Lung (tissue), 11 donors: ENCODE measurements at regions not wholly inside any gene's neighbourhood (a gene's known extent, or its start where the extent isn't known, plus 50 kb on each side); places are given as distances from the start of the nearest gene placed in this dataset.

Experiments
- ATAC-seq: fragments of 200-7000 bp; cut with Tn5 transposase; one replicate; pipeline ENCODE4 v1.9.1; 2020; ENCODE audit warnings: moderate number of reproducible peaks; ENCODE audit not compliant: insufficient read depth, low FRiP score
- DNase-seq, 3 donors: peaks; one replicate each; pipeline ENCODE4 v3.0.0-alpha.2; 2013 to 2017
- H3K27ac ChIP-seq, 2 donors: one replicate each; pipeline ENCODE4 v1.5.1; 2013; ENCODE audit warnings: mild to moderate bottlenecking in 2 of 2, moderate library complexity in 2 of 2, control low read depth in 1 of 2, inconsistent platforms in 1 of 2, low read depth in 1 of 2, low read length in 1 of 2
- H3K27me3 ChIP-seq, 3 donors: one replicate each; pipeline ENCODE4 v1.5.1; 2013; ENCODE audit warnings: low read length in 2 of 3; ENCODE audit not compliant: control insufficient read depth in 3 of 3, insufficient read depth in 3 of 3
- H3K36me3 ChIP-seq, 4 donors: one replicate each; pipeline ENCODE4 v1.5.1; 2013; ENCODE audit warnings: low read length in 4 of 4, mild to moderate bottlenecking in 1 of 4, moderate library complexity in 1 of 4; ENCODE audit not compliant: control insufficient read depth in 4 of 4, insufficient read depth in 4 of 4
- H3K4me1 ChIP-seq, 5 donors: one replicate each; pipeline ENCODE4 v1.5.1; 2013; ENCODE audit warnings: low read length in 5 of 5, mild to moderate bottlenecking in 2 of 5, moderate library complexity in 1 of 5; ENCODE audit not compliant: control insufficient read depth in 5 of 5, insufficient read depth in 5 of 5
- H3K4me3 ChIP-seq: one replicate; pipeline ENCODE4 v1.5.1; 2013; ENCODE audit warnings: mild to moderate bottlenecking, control low read depth, moderate library complexity
- H3K9ac ChIP-seq, 2 donors: one replicate each; pipeline ENCODE4 v1.5.1; 2013; ENCODE audit warnings: low read length in 2 of 2, control low read depth in 1 of 2; ENCODE audit not compliant: insufficient read depth in 1 of 2
- H3K9me3 ChIP-seq, 4 donors: one replicate each; pipeline ENCODE4 v1.5.1; 2013; ENCODE audit warnings: low read length in 3 of 4, mild to moderate bottlenecking in 1 of 4, moderate library complexity in 1 of 4; ENCODE audit not compliant: control insufficient read depth in 4 of 4, insufficient read depth in 3 of 4
- CTCF ChIP-seq: IDR thresholded peaks from 2 replicates; pipeline ENCODE4 v1.5.1; 2012; ENCODE audit warnings: mild to moderate bottlenecking; ENCODE audit errors: control extremely low read depth, extremely low read depth
- WGBS, 2 donors: extraction: QIAGEN DNeasy Blood & Tissue Kit; methylation state at CpG; one replicate each; pipeline ENCODE4 v1.1.7; 2013; 5-methylcytosine and 5-hydroxymethylcytosine counted together
- donor health status: control.
- donor health status: control.
- donor health status: Bipolar disorder and iron deficiency.
- donor health status: healthy.
- donor health status: DM: yes; HTN: yes; CAD: no.

- 81 to 88% methylated on average over 15 of the region's 15 CpGs for WGBS, 2 donors
Observed at GRCh38 chr21:43267391-43268085, 98.7 kb downstream of the CRYAA start.

GRCh38 chr21:43266534-43266933, 97.7 kb downstream of the CRYAA start:
- TF ChIP-seq CTCF, result no peak

More at GRCh38 chr21:43267391-43268085, 98.7 kb downstream of the CRYAA start:
- H3K9ac ChIP-seq, result no peak overlapping the region
- no peak overlapping the region for H3K4me3 ChIP-seq
- DNase-seq (no peak), ATAC-seq (no peak)
- H3K36me3 ChIP-seq, result no peaks in the 10 kb centered on the region
- no peaks in the 10 kb centered on the region for H3K27me3 ChIP-seq
- TF ChIP-seq CTCF, result no peak
- peaks cover 0 to 2% (median 0%) of the 10 kb centered on the region in 4 donors for H3K9me3 ChIP-seq
- no peak overlapping the region for H3K27ac ChIP-seq
- peaks cover 0 to 45% (median 7%) of the 10 kb centered on the region in 5 donors for H3K4me1 ChIP-seq

GRCh38 chr21:43262427-43262826, 93.6 kb downstream of the CRYAA start:
- Histone ChIP-seq H3K4me1 (peaks cover 0 to 9% (median 0%) of the 10 kb centered on the region in 5 donors), H3K27me3 (no peaks in the 10 kb centered on the region), H3K27ac (no peak overlapping the region), H3K9me3 (peaks cover 0 to 2% (median 0%) of the 10 kb centered on the region in 4 donors), H3K36me3 (no peaks in the 10 kb centered on the region), H3K9ac (no peak overlapping the region), H3K4me3 (no peak overlapping the region)
- 50 to 60% methylated on average over 1 of the region's 1 CpG for WGBS, 2 donors
- no peak for TF ChIP-seq CTCF
- peak; percentile 27 for ATAC-seq
- DNase-seq, result peak in 1 of 3 donors; percentile 46

More at GRCh38 chr21:43266534-43266933, 97.7 kb downstream of the CRYAA start:
- H3K9me3 ChIP-seq, result peaks cover 0 to 2% (median 0%) of the 10 kb centered on the region in 4 donors
- H3K4me3 ChIP-seq, result no peak overlapping the region
- no peak overlapping the region for H3K27ac ChIP-seq
- DNase-seq (peak in 2 of 3 donors; percentile 38 to 62), ATAC-seq (no peak)
- H3K36me3 ChIP-seq, result no peaks in the 10 kb centered on the region
- peaks cover 0 to 41% (median 7%) of the 10 kb centered on the region in 5 donors for H3K4me1 ChIP-seq
- 62 to 69% methylated on average over 3 of the region's 3 CpGs for WGBS, 2 donors
- no peaks in the 10 kb centered on the region for H3K27me3 ChIP-seq
- no peak overlapping the region for H3K9ac ChIP-seq
